SH-SY5Y (cell line): ENCODE measurements at regions not wholly inside any gene's neighbourhood (a gene's known extent, or its start where the extent isn't known, plus 50 kb on each side); places are given as distances from the start of the nearest gene placed in this dataset.

Source experiments
- GATA2 ChIP-seq: IDR thresholded peaks from 2 replicates; pipeline ENCODE4 v1.6.1; 2011; ENCODE audit warnings: mild to moderate bottlenecking, low read depth, low read length
- GATA3 ChIP-seq: IDR thresholded peaks from 2 replicates; pipeline ENCODE4 v1.6.1; 2011; ENCODE audit warnings: low read depth, mild to moderate bottlenecking, low read length, moderate library complexity

- no peak for TF ChIP-seq GATA2
- no peak for TF ChIP-seq GATA3
These were observed 62.7 kb upstream of the DAPP1 start for GRCh38 chr4:99753931-99754330.
